Right kidney (tissue), 1 donor: ENCODE measurements at regions not wholly inside any gene's neighbourhood (a gene's known extent, or its start where the extent isn't known, plus 50 kb on each side); places are given as distances from the start of the nearest gene placed in this dataset.

ENCODE experiments used
- DNase-seq: peaks from one replicate; pipeline ENCODE4 v3.0.0-alpha.2; 2016

GRCh38 chr3:152719264-152719663 is 115.7 kb upstream of the P2RY1 start:
- DNase-seq, result no peak

- no peak for DNase-seq
These were observed 113.8 kb upstream of the P2RY1 start for GRCh38 chr3:152720951-152721718.

GRCh38 chr3:152724270-152724669 is 110.7 kb upstream of the P2RY1 start:
- DNase-seq, result no peak

- DNase-seq, result no peak
These were observed 106.5 kb upstream of the P2RY1 start for GRCh38 chr3:152728231-152728980.

- DNase-seq, result no peak
These were observed 105.0 kb upstream of the P2RY1 start for GRCh38 chr3:152729906-152730305.

GRCh38 chr3:152731511-152731910 is 103.4 kb upstream of the P2RY1 start:
- no peak for DNase-seq

- DNase-seq, result no peak
These were observed 101.3 kb upstream of the P2RY1 start for GRCh38 chr3:152733584-152734119.

- no peak for DNase-seq
These were observed 97.7 kb upstream of the P2RY1 start for GRCh38 chr3:152737021-152737908.

GRCh38 chr3:152738656-152739055 is 96.3 kb upstream of the P2RY1 start:
- DNase-seq, result no peak

- no peak for DNase-seq
These were observed 92.3 kb upstream of the P2RY1 start for GRCh38 chr3:152742368-152743347.

GRCh38 chr3:152745646-152746045 is 89.3 kb upstream of the P2RY1 start:
- DNase-seq, result no peak

- no peak for DNase-seq
These were observed 80.6 kb upstream of the P2RY1 start for GRCh38 chr3:152754303-152754702.

GRCh38 chr3:152756807-152757206 is 78.1 kb upstream of the P2RY1 start:
- no peak for DNase-seq

GRCh38 chr3:152760024-152760563 is 74.8 kb upstream of the P2RY1 start:
- no peak for DNase-seq

- DNase-seq, result no peak
These were observed 74.3 kb upstream of the P2RY1 start for GRCh38 chr3:152760591-152760990.

GRCh38 chr3:152768478-152768877 is 66.5 kb upstream of the P2RY1 start:
- no peak for DNase-seq

- no peak for DNase-seq
These were observed 65.4 kb upstream of the P2RY1 start for GRCh38 chr3:152769523-152769922.

GRCh38 chr3:152770296-152770695 is 64.6 kb upstream of the P2RY1 start:
- no peak for DNase-seq

- DNase-seq, result no peak
These were observed 63.8 kb upstream of the P2RY1 start for GRCh38 chr3:152771120-152771519.

GRCh38 chr3:152772674-152773225 is 62.2 kb upstream of the P2RY1 start:
- DNase-seq, result no peak

- no peak for DNase-seq
These were observed 61.3 kb upstream of the P2RY1 start for GRCh38 chr3:152773633-152774032.
